MCF 10A (cell line): ENCODE measurements at regions not wholly inside any gene's neighbourhood (a gene's known extent, or its start where the extent isn't known, plus 50 kb on each side); places are given as distances from the start of the nearest gene placed in this dataset.

Source experiments
- BruUV-seq: library from RNA; stranded (reverse); fragments of 400-500 nt; replicated peaks from 2 replicates; lab custom pipeline; 2021; lab: Mats Ljungman, UMichigan
- CTCF ChIA-PET: fragments of 300-600 bp; sonication (Branson Sonifier 250); formaldehyde crosslinking; extraction: SDS; loops from one replicate; lab custom pipeline; 2021; ENCODE audit warnings: antibody characterized with exemption, inconsistent platforms; lab: Yijun Ruan, JAX
- POLR2A ChIA-PET: fragments of 300-600, 350-650 bp; sonication (Branson Sonifier 250); formaldehyde crosslinking; extraction: SDS; loops from one replicate; lab custom pipeline; 2020; ENCODE audit warnings: antibody characterized with exemption, inconsistent platforms; lab: Yijun Ruan, JAX
- DNase-seq: peaks from one replicate; pipeline ENCODE4 v3.0.0-alpha.2; 2018; ENCODE audit not compliant: unreplicated experiment
- H3K27ac Mint-ChIP-seq: one replicate; pipeline ENCODE4 v1.8.0; 2022; ENCODE audit warnings: mild to moderate bottlenecking, low read depth, mixed read lengths; ENCODE audit not compliant: unreplicated experiment
- H3K27me3 Mint-ChIP-seq: one replicate; pipeline ENCODE4 v1.8.0; 2022; ENCODE audit warnings: mixed read lengths; ENCODE audit not compliant: insufficient read depth, unreplicated experiment
- H3K36me3 Mint-ChIP-seq: one replicate; pipeline ENCODE4 v1.8.0; 2022; ENCODE audit warnings: mild to moderate bottlenecking, moderate library complexity, mixed read lengths; ENCODE audit not compliant: insufficient read depth, unreplicated experiment
- H3K4me1 Mint-ChIP-seq: one replicate; pipeline ENCODE4 v1.8.0; 2022; ENCODE audit warnings: mixed read lengths; ENCODE audit not compliant: insufficient read depth, unreplicated experiment
- H3K4me3 Mint-ChIP-seq: one replicate; pipeline ENCODE4 v1.8.0; 2022; ENCODE audit warnings: mild to moderate bottlenecking, moderate library complexity, mixed read lengths; ENCODE audit not compliant: unreplicated experiment
- H3K9me3 Mint-ChIP-seq: one replicate; pipeline ENCODE4 v1.8.0; 2022; ENCODE audit warnings: mixed read lengths; ENCODE audit not compliant: unreplicated experiment
- intact Hi-C: fragments of 100-400 bp; cut with micrococcal nuclease; formaldehyde crosslinking; loops from 2 replicates; pipeline ENCODE4 v1.14.1; 2022
- TF ChIP-seq, protein P1 (sequence below): fragments of 200-600 bp; IDR thresholded peaks from one replicate; pipeline ENCODE4 v1.8.0; 2022; ENCODE audit warnings: antibody characterized with exemption, mild to moderate bottlenecking; ENCODE audit not compliant: unreplicated experiment

DNA sequence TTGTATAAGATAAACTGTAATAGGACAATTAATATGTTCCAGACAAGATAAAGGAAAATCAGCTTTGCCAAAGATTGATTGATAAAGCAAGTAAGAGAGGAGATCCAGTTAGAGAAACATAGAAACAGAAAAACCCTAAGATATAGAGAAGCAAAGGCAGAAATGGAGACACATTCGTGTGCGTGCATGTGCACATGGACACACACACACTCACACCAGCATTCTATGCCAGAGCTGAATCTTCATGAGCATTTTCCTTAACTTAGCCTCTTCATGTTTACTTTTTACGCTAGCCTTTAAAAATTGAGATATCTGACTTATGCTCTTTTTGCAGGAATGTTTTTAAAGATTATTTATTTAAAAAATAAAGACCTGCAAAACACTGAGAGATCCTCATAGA lies 168.5 kb upstream of the ATP2B1 start:
- Mint-ChIP-seq H3K4me1 (no peaks in the 10 kb centered on the region), H3K4me3 (no peak overlapping the region), H3K27ac (no peak overlapping the region), H3K9me3 (peaks cover 6% of the 10 kb centered on the region), H3K27me3 (no peaks in the 10 kb centered on the region), H3K36me3 (no peaks in the 10 kb centered on the region)
- ChIA-PET POLR2A (no interaction called here), CTCF (interaction anchor here (0.5 to 0.6 kb wide), 2 partner anchors 35 to 501 kb away, joined by 3 read pairs; no protein-coding TSS in a partner anchor)
- intact Hi-C loops, result no loop called here
- BruUV-seq, result no TSS peak
- TF ChIP-seq, protein P1, sequence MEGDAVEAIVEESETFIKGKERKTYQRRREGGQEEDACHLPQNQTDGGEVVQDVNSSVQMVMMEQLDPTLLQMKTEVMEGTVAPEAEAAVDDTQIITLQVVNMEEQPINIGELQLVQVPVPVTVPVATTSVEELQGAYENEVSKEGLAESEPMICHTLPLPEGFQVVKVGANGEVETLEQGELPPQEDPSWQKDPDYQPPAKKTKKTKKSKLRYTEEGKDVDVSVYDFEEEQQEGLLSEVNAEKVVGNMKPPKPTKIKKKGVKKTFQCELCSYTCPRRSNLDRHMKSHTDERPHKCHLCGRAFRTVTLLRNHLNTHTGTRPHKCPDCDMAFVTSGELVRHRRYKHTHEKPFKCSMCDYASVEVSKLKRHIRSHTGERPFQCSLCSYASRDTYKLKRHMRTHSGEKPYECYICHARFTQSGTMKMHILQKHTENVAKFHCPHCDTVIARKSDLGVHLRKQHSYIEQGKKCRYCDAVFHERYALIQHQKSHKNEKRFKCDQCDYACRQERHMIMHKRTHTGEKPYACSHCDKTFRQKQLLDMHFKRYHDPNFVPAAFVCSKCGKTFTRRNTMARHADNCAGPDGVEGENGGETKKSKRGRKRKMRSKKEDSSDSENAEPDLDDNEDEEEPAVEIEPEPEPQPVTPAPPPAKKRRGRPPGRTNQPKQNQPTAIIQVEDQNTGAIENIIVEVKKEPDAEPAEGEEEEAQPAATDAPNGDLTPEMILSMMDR, result no peak
- no peak for DNase-seq

DNA sequence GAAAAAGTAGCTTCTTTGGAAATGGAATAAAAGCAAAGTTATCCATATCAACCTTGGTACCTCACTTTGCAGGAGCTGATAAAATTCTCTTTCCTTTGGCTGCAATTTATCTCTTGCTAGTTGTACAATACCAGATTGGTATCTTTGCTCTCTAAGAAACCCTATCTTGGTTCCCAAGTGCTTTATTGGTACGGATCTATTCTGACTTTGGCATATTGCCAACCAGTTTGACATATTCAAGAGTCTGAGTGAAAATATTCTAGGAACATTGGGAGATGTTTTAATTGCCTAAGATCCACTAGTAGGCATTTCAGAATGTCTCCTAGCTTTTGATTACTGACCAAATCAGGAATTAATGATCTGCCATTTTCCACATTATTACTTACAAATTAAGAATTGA lies 167.2 kb upstream of the ATP2B1 start:
- TF ChIP-seq, protein P1, result no peak
- Mint-ChIP-seq H3K4me3 (no peak overlapping the region), H3K27me3 (no peaks in the 10 kb centered on the region), H3K9me3 (peaks cover 16% of the 10 kb centered on the region), H3K27ac (no peak overlapping the region), H3K36me3 (no peaks in the 10 kb centered on the region), H3K4me1 (no peaks in the 10 kb centered on the region)
- intact Hi-C loops, result no loop called here
- POLR2A ChIA-PET, result no interaction called here
- BruUV-seq, result no TSS peak
- no peak for DNase-seq
- CTCF ChIA-PET, result no interaction called here

DNA sequence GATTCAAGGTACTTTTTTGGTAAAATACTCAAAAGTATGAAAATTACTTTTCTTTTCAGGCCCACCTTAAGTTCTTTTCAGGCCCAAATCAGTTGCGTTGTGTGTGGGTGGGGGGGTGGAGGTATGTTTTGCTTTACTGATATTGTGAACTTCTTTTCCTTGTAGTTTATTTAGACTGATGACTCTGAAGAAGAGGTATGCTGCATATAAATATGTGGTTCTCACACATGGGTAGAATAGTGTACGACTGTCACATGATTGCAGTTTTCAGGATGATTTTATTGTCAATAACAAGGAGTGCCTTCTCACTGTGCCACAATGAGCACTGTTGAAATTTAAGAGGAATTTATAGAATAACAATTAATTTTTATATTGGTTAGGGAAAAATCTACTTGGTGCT lies 166.6 kb upstream of the ATP2B1 start:
- no TSS peak for BruUV-seq
- CTCF ChIA-PET, result no interaction called here
- Mint-ChIP-seq H3K27ac (no peak overlapping the region), H3K4me3 (no peak overlapping the region), H3K36me3 (peaks cover 3% of the 10 kb centered on the region), H3K4me1 (no peaks in the 10 kb centered on the region), H3K9me3 (peaks cover 16% of the 10 kb centered on the region), H3K27me3 (no peaks in the 10 kb centered on the region)
- TF ChIP-seq, protein P1, result no peak
- POLR2A ChIA-PET, result no interaction called here
- DNase-seq, result no peak
- intact Hi-C loops, result no loop called here

DNA sequence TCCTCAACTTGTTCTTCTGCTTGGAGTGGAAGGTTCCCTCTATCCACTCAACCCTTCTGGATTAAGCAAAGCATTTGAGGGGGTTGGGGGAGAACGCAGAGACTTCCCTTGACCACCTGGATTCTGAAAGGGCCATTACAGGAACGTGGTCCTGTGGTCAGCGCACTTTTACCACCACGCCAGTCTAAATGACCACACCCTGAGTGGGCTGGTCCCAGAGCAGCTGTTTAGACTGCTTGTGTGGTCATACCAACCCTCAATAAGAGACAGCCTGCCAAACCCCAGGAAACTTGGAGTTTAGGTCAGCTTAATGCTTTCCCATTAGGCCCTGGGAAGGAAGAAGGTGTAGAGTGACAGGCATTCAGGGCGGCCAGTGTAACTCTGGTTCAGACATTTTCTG lies 165.5 kb upstream of the ATP2B1 start:
- H3K9me3 Mint-ChIP-seq, result peaks cover 16% of the 10 kb centered on the region
- no peak for DNase-seq
- CTCF ChIA-PET, result interaction anchor here (1.5 kb wide), 1 partner anchor 11 kb away, joined by 3 read pairs; no protein-coding TSS in a partner anchor
- H3K27ac Mint-ChIP-seq, result no peak overlapping the region
- TF ChIP-seq, protein P1, result no peak
- H3K36me3 Mint-ChIP-seq, result peaks cover 6% of the 10 kb centered on the region
- intact Hi-C loops, result no loop called here
- no peaks in the 10 kb centered on the region for H3K27me3 Mint-ChIP-seq
- H3K4me3 Mint-ChIP-seq, result no peak overlapping the region
- no TSS peak for BruUV-seq
- POLR2A ChIA-PET, result interaction anchor here (0.6 kb wide), 1 partner anchor 99 kb away, joined by 5 read pairs; no protein-coding TSS in a partner anchor
- H3K4me1 Mint-ChIP-seq, result no peaks in the 10 kb centered on the region
